Activated CD4-positive, alpha-beta T cell treated with anti-CD3 and anti-CD28 coated beads, Interleukin-10, Interleukin-2, amounts not matched to agents 100 ng/mL and 50 ng/mL, durations not matched to agents 16 hours and 8 hours (primary cell): ENCODE measurements at regions not wholly inside any gene's neighbourhood (a gene's known extent, or its start where the extent isn't known, plus 50 kb on each side); places are given as distances from the start of the nearest gene placed in this dataset.

ENCODE experiments used
- DNase-seq: peaks from one replicate; pipeline ENCODE4 v3.0.0-alpha.2; 2020

DNA sequence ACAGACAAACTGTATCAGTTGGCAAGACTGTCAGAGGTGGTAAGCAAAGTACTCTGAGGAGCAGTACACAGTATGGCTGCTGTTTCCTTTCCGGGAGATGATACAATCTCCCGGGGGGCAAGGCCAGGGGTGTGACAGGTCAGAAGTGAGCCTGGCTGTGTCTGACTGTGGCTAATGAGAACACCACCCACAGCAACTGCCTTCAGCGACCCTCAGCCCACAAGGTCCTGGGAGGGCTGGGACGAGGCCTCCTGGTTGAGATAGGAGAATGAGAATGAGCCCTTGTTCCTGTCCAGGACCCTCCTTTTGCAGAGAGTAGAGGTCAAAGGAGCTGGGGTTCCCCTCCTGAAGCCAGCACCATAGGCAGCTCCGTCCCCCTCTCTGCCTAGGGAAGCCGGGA is 421.7 kb downstream of the TCERG1L start:
- no peak for DNase-seq

DNA sequence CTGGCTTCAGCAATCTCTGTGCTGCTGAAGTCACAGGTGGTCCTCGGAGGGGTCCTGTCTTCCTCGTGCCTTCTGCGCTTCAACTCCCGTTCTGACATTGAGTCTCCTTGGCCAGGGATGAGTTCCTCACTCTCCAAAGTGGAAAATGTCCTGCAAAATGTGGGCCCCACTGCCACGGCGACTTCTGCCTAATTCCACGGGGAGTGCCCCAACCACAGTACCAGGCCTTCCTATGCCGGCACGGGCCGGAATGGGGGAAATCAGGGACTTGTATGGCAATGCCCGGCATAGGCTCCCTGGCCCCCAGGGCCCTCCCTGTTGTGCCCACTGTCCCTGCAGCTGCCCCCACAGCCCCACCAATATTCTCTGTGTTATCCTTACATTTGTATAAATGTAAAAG is 420.5 kb downstream of the TCERG1L start:
- DNase-seq = no peak

GRCh38 chr10:130894471-130894870 is 417.1 kb downstream of the TCERG1L start:
- DNase-seq = no peak

DNA sequence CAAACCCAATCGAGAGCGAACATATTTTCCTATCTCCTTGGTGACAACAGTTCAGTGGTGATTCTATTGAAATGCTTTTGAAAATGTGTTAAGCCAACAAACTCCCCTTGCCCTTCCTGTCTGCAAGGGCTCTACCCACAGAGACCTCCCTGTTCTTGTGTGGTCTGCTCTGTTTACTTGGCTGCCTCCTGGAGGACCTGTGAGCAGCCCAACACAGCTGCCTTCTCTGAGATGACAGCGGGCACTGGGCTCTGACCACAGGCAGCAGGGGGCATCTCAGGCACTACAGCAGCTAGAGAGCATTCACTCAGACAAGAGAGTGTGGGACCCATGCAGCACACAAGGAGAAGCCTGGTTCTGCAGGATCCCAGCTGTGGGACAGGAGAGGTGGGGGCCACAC is 416.4 kb downstream of the TCERG1L start:
- no peak for DNase-seq

DNA sequence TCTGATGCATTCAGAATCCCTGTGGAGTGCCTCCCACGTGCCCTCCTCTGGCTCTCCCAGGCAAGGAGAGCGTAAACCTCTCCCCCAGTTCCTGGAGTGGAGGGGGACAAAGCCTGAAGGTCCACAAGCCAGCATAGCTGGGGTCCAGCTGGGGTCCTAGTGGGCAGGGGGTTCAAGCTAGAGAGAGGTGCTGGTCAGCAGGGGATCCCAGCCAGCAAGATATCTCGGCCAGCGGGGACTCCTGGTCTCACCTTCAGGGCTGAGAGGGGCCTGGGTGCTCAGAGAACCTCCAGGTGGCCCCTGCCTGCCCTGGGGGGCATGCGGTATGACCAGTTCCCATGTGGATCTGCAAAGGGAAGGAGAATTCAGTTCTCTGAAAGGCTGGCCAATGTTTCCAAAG is 413.7 kb downstream of the TCERG1L start:
- DNase-seq = no peak

DNA sequence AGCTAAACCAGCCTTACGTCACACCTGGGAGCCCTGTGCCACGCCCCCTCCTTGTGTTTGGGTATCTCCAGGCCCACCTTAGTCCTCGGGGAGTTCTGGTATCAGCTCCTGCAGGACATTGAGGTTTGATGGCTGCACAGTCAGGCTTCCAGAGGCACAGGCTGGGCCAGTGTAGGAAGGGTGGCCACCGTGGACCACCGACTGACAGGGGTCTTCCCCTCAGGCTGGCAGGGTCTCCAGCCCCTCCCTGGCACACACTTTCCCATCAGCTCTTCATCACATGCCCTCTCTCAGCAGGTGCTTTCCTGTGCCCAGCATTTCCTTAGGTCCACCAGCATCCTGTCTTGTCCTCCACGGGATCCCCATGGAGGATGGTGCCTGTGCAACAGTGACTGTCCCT is 413.1 kb downstream of the TCERG1L start:
- DNase-seq = no peak

GRCh38 chr10:130899856-130900255 is 411.7 kb downstream of the TCERG1L start:
- DNase-seq = no peak

GRCh38 chr10:130900441-130901160 is 410.9 kb downstream of the TCERG1L start:
- DNase-seq = no peak

GRCh38 chr10:130901311-130902165 is 410.0 kb downstream of the TCERG1L start:
- no peak for DNase-seq

DNA sequence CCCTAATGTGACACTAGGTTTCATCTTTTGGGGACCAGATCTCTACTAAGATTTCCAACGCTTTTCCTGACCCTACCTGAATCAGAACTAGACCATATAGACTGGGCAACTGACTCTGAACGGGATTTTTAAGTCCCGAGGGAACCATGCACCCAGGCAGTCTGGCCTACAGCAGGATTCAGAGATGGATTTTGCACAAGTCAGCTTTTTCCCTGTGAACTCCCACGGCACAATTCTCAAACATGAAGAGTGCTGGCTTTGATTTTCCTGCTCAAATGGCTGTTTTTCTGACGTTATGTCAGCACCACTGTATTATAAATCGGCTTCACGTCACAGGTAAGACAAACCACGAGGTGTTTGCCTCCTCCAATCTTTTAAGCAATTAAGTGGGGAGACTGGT is 409.1 kb downstream of the TCERG1L start:
- DNase-seq = no peak

DNA sequence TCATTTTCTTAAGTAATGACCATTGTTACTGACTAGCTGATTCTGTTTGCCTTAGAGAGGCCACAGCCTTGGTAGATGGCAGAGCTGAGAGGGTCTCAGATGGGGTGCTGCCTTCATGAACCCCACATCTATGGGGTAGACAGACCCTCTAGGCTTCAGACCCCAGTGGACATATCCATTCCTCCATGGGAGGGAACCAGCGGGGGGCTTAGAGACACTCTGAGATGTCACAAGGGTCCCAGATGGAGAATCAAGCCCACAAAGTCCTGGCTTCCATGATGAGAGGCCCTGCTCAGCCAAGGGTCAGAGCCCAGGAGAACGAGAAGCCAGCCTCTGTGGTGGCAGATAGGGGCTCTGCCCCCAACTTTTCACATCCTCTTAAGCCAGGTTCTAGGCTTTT is 408.6 kb downstream of the TCERG1L start:
- no peak for DNase-seq

GRCh38 chr10:130904676-130905075 is 406.8 kb downstream of the TCERG1L start:
- no peak for DNase-seq

GRCh38 chr10:130905386-130905785 is 406.1 kb downstream of the TCERG1L start:
- no peak for DNase-seq

GRCh38 chr10:130905921-130906320 is 405.6 kb downstream of the TCERG1L start:
- no peak for DNase-seq

DNA sequence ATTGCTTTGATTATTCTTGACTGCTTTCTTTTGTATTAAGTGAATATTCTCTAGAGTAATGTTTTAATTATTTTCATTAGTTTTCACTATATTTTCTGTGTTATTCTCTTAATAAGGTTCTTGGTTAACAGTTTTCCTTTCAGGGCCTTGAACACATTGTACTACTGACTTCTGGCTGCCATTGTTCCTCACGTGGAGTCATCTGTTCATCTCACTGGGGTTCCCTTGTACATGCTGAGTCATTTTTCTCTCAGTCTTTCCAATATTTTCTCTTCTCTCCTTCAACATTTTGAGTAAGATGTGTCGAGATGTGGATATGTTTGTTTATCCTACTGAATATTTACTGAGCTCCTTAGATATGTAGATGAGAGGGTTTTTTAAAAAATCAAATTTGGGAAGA is 400.7 kb downstream of the TCERG1L start:
- DNase-seq = no peak

DNA sequence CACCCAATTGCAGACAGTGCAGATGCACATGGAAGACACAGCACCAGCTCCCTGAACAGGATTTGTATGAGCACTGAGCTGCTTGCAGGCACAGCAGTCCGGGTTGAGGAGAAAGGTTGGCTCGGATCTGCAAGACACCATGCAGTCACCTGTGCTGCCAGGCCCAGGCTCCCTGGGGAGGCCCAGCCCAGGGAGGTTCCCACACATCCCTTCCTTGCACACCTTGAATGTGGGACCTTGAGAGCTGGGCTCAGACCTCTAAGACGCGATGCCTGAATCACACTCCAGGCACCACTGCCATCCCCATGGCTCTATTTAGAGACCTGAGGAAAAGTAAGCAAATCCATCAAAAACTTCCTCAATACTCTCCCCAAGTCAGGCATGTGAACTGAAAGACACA is 397.7 kb downstream of the TCERG1L start:
- no peak for DNase-seq

DNA sequence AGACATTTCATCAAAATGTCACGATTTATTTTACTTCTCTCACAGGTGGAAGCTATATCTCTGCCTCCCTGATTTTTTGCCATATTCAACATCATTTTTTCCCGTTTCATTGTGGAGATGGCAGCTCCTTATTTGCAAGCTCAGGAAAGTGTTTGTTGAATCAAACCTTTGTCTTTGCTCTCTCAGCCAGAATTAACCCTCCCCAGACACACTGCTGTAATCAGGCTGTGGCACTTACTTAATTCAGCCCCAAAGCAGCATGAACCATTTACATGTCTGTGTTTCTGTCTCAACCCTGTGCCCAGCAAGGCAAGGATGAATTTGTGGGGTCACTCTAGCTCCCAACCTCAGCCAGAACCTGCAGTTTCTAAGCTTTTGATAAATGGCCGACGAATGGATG is 397.2 kb downstream of the TCERG1L start:
- DNase-seq = no peak

GRCh38 chr10:130915065-130915464 is 396.5 kb downstream of the TCERG1L start:
- no peak for DNase-seq

DNA sequence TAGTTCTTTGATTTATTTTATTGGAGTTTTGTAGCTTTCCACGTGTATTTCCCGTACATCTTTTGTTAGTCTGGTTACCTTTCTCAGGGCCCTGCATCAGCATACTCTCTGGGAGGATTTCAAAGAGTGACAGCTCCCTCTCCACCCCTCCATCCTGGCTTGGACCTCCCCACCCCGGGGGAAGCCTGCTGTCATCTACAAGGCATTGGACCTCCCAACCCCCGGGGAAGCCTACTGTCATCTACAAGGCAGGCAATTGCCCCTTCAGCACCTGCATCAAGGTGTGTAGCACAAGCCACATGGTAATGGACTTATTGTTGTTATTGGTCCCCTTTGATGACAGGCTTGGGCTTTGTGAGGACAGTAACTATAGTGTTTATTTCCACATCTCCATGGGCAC is 390.1 kb downstream of the TCERG1L start:
- DNase-seq = no peak

- DNase-seq = no peak
Measured at GRCh38 chr10:130921911-130922440, 389.5 kb downstream of the TCERG1L start.

- DNase-seq = no peak
Measured at GRCh38 chr10:130923596-130923995, 387.9 kb downstream of the TCERG1L start.

- no peak for DNase-seq
Measured at GRCh38 chr10:130924138-130924819, 387.2 kb downstream of the TCERG1L start.

DNA sequence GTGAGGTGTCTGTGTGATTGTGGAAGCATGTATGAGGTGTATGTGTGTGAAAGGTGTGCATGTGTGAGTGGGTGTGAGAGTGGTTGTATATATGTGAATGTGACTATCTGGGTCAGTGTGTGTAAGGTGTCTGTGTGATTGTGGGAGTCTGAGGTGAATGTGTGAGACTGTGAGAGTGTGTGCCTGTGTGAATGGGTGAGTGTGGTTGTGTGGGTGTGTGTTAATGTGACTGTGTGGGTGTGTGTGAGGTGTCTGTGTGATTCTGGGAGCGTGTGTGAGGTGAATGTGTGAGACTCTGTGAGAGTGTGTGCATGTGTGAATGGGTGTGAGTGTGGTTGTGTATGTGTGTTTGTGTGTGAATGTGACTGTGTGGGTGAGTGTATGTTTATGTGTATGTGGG is 385.1 kb downstream of the TCERG1L start:
- DNase-seq = no peak

GRCh38 chr10:130927157-130927556 is 384.4 kb downstream of the TCERG1L start:
- DNase-seq = no peak
